ENCODE measurements at regions not wholly inside any gene's neighbourhood (a gene's known extent, or its start where the extent isn't known, plus 50 kb on each side); places are given as distances from the start of the nearest gene placed in this dataset.

GRCh38 chr5:14017904-14018303 is 73.4 kb upstream of the DNAH5 start:
- DNase-seq (ENCODE audit: low spot score): no peak

GRCh38 chr5:14016549-14016948 is 72.1 kb upstream of the DNAH5 start:
- DNase-seq (ENCODE audit: low spot score): no peak

GRCh38 chr5:14011089-14012020 is 66.9 kb upstream of the DNAH5 start:
- peak; percentile 3 for DNase-seq (ENCODE audit: low spot score)

GRCh38 chr5:14009575-14009974 is 65.1 kb upstream of the DNAH5 start:
- no peak for DNase-seq (ENCODE audit: low spot score)

GRCh38 chr5:14008819-14009311 is 64.4 kb upstream of the DNAH5 start:
- no peak for DNase-seq (ENCODE audit: low spot score)

- no peak for DNase-seq (ENCODE audit: low spot score)
These were observed 62.5 kb upstream of the DNAH5 start for GRCh38 chr5:14006823-14007520.

- no peak for DNase-seq (ENCODE audit: low spot score)
These were observed 60.3 kb upstream of the DNAH5 start for GRCh38 chr5:14004598-14005394.

- DNase-seq (ENCODE audit: low spot score): no peak
These were observed 59.4 kb upstream of the DNAH5 start for GRCh38 chr5:14003936-14004335.

- DNase-seq (ENCODE audit: low spot score): no peak
These were observed 59.0 kb upstream of the DNAH5 start for GRCh38 chr5:14003513-14003912.

- no peak for DNase-seq (ENCODE audit: low spot score)
These were observed 53.8 kb upstream of the DNAH5 start for GRCh38 chr5:13998254-13998653.

- DNase-seq (ENCODE audit: low spot score): no peak
These were observed 53.0 kb upstream of the DNAH5 start for GRCh38 chr5:13997514-13997913.

GRCh38 chr5:13994621-13995253 is 50.2 kb upstream of the DNAH5 start:
- DNase-seq (ENCODE audit: low spot score): no peak
